BE2C (cell line): ENCODE measurements at regions not wholly inside any gene's neighbourhood (a gene's known extent, or its start where the extent isn't known, plus 50 kb on each side); places are given as distances from the start of the nearest gene placed in this dataset.

Source experiments
- DNase-seq: peaks from one replicate; pipeline ENCODE4 v3.0.0-alpha.2; 2020
- H3K27me3 ChIP-seq: fragments of 250-450 bp; sonication (Bioruptor Pico); 2 replicates; pipeline ENCODE4 v1.5.1; 2020; ENCODE audit warnings: mild to moderate bottlenecking
- H3K36me3 ChIP-seq: fragments of 250-450 bp; sonication (Bioruptor Pico); 2 replicates; pipeline ENCODE4 v1.5.1; 2020; ENCODE audit warnings: mild to moderate bottlenecking
- H3K4me1 ChIP-seq: fragments of 250-450 bp; sonication (Bioruptor Pico); 2 replicates; pipeline ENCODE4 v1.5.1; 2020
- H3K4me3 ChIP-seq: 2 replicates; pipeline ENCODE4 v1.5.1; 2011; ENCODE audit warnings: low read depth, low read length
- H3K9me3 ChIP-seq: fragments of 250-450 bp; sonication (Bioruptor Pico); 2 replicates; pipeline ENCODE4 v1.5.1; 2020
- TF ChIP-seq, protein P1 (sequence below): IDR thresholded peaks from 2 replicates; pipeline ENCODE4 v1.5.1; 2012; ENCODE audit warnings: mild to moderate bottlenecking, low read depth, low read length

GRCh38 chr12:127278351-127278750 is 988.6 kb upstream of the TMEM132C start:
- Histone ChIP-seq H3K9me3 (no peaks in the 10 kb centered on the region; the same call in 1 of the 2 replicates), H3K4me1 (no peaks in the 10 kb centered on the region), H3K27me3 (no peaks in the 10 kb centered on the region), H3K4me3 (no peak overlapping the region), H3K36me3 (no peaks in the 10 kb centered on the region)
- DNase-seq = no peak
- TF ChIP-seq, protein P1, sequence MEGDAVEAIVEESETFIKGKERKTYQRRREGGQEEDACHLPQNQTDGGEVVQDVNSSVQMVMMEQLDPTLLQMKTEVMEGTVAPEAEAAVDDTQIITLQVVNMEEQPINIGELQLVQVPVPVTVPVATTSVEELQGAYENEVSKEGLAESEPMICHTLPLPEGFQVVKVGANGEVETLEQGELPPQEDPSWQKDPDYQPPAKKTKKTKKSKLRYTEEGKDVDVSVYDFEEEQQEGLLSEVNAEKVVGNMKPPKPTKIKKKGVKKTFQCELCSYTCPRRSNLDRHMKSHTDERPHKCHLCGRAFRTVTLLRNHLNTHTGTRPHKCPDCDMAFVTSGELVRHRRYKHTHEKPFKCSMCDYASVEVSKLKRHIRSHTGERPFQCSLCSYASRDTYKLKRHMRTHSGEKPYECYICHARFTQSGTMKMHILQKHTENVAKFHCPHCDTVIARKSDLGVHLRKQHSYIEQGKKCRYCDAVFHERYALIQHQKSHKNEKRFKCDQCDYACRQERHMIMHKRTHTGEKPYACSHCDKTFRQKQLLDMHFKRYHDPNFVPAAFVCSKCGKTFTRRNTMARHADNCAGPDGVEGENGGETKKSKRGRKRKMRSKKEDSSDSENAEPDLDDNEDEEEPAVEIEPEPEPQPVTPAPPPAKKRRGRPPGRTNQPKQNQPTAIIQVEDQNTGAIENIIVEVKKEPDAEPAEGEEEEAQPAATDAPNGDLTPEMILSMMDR = no peak

GRCh38 chr12:127280393-127281275 is 986.3 kb upstream of the TMEM132C start:
- no peaks in the 10 kb centered on the region for H3K27me3 ChIP-seq
- H3K9me3 ChIP-seq = no peaks in the 10 kb centered on the region; the same call in 1 of the 2 replicates
- H3K36me3 ChIP-seq = no peaks in the 10 kb centered on the region
- no peak overlapping the region for H3K4me3 ChIP-seq
- TF ChIP-seq, protein P1 = peak; percentile 59
- DNase-seq = peak; percentile 52
- no peaks in the 10 kb centered on the region for H3K4me1 ChIP-seq

DNA sequence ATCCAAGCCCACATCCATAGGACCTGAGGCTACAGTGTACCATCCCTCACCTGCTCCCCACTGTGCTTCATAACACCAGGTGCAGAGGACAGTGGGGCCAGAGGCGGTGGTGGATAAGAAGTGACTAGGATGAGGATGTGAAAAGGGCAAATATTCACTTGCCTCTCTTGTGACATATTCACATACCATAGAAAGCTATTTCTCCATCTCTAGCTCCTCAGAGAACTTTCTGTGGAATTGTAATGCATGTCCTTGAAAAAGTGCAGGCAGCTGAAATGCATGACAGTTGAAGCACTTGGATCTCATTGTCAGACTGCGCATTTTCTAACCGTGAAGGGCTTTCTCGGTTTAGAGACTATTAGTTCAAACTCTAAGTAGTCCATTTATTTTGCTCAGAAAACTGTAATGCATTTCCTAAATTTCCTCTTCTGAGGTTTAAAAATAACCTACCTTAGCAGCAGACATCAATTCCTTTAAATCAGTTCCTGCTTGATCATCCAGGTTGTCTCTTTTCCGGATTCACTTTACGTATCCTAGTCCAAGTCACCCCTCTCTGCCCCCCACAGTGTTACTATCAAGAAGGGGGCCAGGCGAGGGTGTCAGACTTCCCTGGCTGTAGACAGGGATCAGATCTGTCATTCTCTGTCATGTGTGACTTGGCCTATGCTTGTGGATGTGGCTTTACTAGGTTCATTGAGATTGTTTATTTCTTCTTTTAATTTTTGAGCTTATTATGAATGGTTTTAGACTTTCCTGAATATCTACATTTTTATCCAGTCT is 984.0 kb upstream of the TMEM132C start:
- TF ChIP-seq, protein P1 = no peak
- Histone ChIP-seq H3K4me3 (no peak overlapping the region), H3K36me3 (no peaks in the 10 kb centered on the region), H3K9me3 (no peaks in the 10 kb centered on the region; the same call in 1 of the 2 replicates), H3K4me1 (no peaks in the 10 kb centered on the region), H3K27me3 (no peaks in the 10 kb centered on the region)
- no peak for DNase-seq

DNA sequence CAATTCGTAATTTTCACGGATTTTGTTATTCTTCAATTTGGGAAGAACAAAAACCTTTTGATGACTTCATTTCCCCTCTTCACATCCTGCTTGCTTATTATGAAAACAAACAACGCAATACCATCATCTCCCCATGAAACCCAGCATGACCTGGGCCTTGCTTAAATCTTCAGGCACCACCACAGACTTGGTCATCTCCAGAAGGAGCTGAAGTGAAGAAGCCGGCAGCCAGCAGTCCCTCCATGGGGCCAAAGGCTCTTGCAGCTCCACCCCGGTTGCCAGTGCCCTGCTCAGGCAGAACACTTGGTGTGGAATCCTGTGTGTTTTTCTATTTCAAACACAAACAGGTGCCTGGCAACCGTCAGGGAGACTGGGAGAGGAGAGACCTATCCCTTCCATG is 982.9 kb upstream of the TMEM132C start:
- H3K4me1 ChIP-seq = no peaks in the 10 kb centered on the region
- TF ChIP-seq, protein P1 = no peak
- H3K36me3 ChIP-seq = no peaks in the 10 kb centered on the region
- no peak overlapping the region for H3K4me3 ChIP-seq
- H3K27me3 ChIP-seq = no peaks in the 10 kb centered on the region
- H3K9me3 ChIP-seq = no peaks in the 10 kb centered on the region; the same call in 1 of the 2 replicates
- DNase-seq = no peak

DNA sequence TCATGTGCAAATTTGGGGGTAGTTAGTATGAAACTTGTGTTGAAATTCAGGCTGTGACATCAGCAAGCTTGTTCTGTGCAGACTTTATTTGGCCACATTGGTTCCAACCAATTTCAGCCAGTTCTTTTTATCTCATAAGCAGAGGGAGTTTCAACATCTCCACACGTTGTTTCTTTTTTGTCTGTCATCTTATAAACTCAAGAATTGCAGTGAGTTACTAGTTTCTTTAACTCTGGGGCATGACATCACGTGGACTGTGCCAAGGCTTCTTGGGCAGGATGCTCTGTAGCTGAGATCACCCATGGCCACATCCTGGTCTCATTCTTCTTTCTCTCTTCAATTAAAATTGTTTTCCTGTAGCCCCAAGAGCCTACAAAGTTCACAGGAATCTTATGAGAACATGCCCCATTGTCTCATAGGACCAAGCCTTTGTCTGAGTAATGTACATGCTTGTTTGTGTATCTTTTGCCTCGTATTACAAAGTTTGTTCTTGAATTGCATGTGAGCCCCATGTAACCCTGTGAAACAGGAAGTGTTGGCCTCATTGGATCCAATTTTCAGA is 982.0 kb upstream of the TMEM132C start:
- no peak overlapping the region for H3K4me3 ChIP-seq
- no peaks in the 10 kb centered on the region for H3K27me3 ChIP-seq
- H3K36me3 ChIP-seq = no peaks in the 10 kb centered on the region
- TF ChIP-seq, protein P1 = no peak
- DNase-seq = no peak
- H3K9me3 ChIP-seq = no peaks in the 10 kb centered on the region; the same call in 1 of the 2 replicates
- H3K4me1 ChIP-seq = no peaks in the 10 kb centered on the region
